Activated T-cell treated with anti-CD3 and anti-CD28 coated beads for 24 hours (primary cell): ENCODE measurements at regions not wholly inside any gene's neighbourhood (a gene's known extent, or its start where the extent isn't known, plus 50 kb on each side); places are given as distances from the start of the nearest gene placed in this dataset.
"Not testable (repeated sequence)": the region's sequence is repeated elsewhere in the genome, so short reads cannot be mapped to it uniquely, and the experiment has no call there.

Experiments
- DNase-seq: peaks from one replicate; pipeline ENCODE4 v3.0.0-alpha.2; 2020; ENCODE audit warnings: low read depth

DNA sequence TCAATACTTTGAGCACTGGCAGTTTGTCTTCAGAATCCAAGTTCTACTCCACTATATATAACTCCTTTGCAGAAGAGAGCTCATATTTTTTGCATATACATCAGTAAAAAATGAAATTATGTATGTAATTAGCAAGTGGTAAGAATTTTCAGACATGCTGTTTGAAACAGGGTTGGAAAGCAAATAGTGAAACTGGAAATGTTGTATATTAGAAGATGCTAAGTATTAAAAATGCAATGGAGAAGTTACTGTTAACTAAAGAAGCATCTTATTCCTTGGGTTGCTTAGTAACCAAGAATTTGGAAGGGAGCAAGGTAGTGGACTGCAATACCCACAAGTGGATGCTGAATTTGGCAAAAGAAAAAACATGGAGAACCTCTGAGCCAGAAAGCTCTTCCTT, 88.6 kb upstream of the DLGAP1 start:
- no peak for DNase-seq

DNA sequence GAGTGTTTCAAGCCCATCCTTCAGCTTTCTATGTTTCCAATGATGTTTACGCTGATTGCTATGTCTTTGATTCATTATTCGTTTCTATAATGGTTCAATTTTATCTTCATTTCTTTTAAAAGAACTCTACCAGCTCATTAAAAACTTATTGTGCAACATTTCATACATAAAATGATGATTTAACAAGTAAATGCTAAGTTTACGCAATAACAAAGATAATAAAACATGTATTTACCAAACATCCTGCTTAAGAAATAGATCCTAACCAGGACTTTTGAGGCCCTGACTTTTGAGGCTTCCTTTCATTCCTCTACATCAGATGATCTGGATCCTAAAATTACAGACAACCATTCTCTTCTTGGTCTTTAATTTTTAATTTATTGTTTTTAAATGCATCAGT, 86.5 kb upstream of the DLGAP1 start:
- no peak for DNase-seq

DNA sequence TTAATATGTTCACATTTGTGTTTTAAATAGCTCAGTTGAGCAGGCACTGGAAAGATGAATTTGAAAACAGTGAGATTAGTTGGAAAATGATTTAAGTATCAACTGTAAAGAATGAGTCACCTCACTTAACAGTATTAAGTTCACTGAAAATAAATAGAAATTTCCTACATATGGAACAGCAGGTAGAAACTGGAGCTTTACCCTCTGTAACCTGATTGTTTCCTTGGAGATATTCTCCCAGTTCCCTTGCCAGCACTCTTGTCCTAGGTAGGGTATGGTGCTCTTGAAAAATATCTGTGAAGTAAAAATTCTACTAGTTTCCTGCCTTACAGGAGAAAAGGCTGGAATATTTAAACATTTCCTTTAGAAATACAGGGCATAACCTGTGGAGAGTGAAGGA, 81.3 kb upstream of the DLGAP1 start:
- no peak for DNase-seq

DNA sequence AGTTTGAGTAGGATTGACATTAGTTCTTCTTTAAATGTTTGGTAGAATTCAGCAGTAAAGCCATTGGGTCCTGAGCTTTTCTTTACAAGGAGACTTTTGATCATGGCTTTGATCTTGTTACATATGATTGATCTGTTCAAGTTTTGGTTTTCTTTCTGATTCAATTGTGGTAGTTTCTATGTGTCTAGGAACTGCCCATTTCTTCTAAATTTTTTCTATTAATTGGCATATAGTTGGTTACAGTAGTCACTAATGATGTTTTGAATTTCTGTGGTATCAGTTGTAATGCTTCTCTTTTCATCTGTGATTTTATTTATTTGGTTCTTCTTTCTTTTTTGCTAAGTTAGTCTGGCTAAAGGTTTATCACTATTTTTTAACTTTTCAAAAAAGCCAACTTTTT, 73.3 kb upstream of the DLGAP1 start:
- no peak for DNase-seq

DNA sequence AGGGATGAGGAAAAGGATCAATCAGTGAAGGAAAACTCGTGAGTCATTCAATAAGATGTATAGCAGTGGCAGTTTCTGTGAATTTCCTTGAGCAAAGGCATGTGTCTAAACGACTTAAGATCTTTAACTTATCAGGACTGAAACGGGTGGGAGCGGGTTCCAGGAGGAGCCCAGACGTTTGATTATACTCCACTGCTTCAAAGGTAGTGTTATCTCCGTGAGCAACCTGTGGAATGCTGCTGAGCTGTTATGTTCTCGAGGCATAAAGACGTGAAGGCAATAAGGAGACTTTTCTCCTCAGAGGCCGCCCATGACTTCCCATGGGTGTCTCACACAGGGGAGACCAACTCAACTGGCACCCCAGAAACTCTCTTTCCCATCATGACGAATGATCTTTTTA, 72.7 kb upstream of the DLGAP1 start:
- not testable (repeated sequence) for DNase-seq

DNA sequence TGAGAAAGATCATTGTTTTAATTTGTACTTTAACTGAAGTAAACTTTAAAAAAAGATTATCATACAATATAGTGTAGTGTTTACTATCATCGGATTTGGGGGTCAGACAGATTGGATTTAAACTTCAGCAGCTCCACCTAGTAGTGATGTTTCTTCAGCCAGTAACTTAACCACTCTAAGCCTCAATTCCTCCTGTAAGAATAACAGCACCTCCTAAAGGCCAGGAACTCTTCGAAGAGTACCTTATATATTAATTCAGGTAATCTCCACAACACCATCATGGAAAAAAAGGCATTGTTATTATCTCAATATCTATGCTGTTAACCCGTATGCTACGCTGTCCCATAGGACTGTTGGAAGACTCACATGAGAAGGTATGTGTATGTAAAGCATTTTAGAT, 69.0 kb upstream of the DLGAP1 start:
- no peak for DNase-seq

DNA sequence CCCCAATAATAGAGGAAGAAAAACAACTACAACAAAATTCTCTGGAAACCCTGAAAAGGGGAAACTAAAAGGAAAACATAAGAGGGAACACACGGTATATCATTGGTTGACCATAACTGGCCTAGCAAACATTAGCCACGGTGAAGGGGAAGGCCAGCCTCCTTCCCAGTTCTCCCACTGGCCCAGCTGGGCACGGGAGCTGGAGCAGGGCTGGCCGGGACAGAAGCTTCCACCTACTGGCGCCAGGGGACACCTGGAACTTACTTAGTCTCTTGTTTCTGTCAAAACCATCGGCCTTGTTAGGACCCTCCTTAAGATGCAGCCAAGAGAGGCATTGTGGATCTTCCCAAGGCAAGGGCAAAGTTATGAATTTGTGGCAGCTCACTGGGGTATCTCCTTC, 56.1 kb upstream of the DLGAP1 start:
- no peak for DNase-seq

DNA sequence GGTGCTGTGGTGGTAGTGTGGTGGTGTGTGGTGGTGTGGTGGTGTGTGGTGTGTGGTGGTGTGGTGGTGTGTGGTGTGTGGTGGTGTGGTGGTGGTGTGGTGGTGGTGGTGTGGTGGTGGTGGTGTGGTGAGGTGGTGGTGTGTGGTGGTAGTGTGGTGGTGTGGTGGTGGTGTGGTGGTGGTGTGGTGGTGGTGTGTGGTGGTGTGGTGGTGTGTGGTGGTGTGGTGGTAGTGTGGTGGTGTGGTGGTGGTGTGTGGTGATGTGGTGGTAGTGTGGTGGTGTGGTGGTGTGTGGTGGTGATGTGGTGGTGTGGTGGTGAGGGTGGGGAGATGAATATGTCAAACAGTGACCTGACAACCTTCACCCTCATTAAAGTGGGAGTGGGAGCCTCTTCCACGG, 55.6 kb upstream of the DLGAP1 start:
- DNase-seq, result no peak

DNA sequence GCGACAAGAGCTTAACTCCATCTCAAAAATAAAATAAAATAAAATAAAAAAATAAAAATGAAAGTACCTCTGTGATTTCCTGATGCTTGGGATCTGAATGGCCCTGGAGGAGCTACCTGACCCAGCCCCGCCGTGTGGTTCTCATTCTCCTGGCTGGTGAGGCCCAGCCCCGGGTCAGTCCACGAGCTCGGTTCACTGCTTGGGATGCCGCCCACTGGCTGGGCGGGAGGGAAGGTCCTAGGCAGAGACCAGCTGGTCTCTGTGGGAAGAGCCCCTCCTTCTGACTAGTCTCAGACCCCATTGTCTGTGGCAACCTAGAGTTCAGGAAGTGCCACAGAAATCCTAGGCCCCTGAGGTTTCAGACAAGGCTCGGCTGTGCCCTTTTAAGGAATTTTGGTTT, 55.1 kb upstream of the DLGAP1 start:
- no peak for DNase-seq
